ENCODE measurements at regions not wholly inside any gene's neighbourhood (a gene's known extent, or its start where the extent isn't known, plus 50 kb on each side); places are given as distances from the start of the nearest gene placed in this dataset.

- H3K27ac ChIP-seq: no peak overlapping the region
- TF ChIP-seq CTCF (conservative IDR thresholded peaks at IDR 0.05): no peak
- no peak for TF ChIP-seq ZFX (IDR thresholded peaks at IDR 0.05)
Measured at GRCh38 chr1:14031461-14031860, 331.5 kb downstream of the PRDM2 start.

DNA sequence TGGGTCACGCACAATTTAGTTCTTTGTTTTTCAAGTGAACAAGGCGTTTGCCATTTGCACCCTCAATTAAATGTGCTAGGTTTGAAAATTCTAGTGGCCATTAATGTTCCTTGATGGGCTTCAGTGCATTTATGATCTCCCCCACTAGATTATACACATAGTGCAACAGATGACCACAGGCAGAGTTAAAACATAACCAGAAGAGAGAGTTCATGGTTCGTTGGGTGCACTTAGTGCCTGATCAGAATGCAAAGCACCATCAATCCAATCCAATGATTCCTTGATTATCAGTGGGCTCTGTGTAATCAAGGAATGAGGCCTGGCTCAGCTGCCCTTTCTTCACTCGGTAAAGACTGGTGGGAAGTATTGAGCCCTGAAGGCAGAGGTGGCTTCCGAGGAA lies 334.5 kb downstream of the PRDM2 start:
- no peak for TF ChIP-seq ZFX (IDR thresholded peaks at IDR 0.05)
- TF ChIP-seq CTCF (conservative IDR thresholded peaks at IDR 0.05): no peak
- no peak overlapping the region for H3K27ac ChIP-seq

- no peak for TF ChIP-seq ZFX (IDR thresholded peaks at IDR 0.05)
- no peak overlapping the region for H3K27ac ChIP-seq
Measured at GRCh38 chr1:14037101-14037847, 337.3 kb downstream of the PRDM2 start.

DNA sequence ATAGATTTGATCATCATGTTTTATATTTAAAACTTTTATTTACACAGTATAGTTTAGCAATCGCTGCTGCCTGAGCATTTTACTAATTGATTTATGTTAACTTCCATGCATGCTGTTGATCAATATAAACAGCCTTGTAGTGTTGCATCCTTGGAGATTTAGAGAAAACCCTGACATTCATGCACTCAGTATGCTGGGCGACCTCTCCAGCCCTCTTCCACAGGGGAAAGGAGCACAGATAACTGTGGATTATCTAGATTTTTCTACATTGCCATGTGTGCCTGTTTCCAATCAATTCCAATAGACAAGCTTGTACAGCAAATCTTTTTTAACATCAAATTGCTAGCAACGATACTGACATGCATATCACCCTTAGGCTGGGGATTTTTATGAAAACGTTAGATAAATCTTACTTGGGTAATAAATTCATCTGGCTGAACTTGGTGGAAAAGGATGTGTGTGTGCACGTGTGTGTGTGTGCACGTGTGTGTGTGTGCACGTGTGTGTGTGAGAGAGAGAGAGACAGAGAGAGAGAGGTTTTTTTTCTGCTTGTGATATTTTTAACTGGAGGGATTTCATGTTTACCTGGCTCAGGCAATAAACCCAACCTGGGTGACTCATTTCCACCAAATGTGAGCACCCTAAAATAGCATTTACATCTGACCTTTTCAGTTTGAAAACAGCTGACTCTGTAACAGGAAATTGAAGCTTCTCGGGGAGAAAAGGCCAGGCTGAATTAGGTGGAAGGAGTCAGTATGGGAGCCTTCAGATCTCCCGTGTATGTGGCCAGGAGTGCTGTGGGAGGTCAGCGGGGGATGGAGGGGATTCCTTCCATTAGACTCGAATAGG lies 339.8 kb downstream of the PRDM2 start:
- TF ChIP-seq CTCF (conservative IDR thresholded peaks at IDR 0.05) (no peak), ZFX (IDR thresholded peaks at IDR 0.05) (no peak)
- H3K27ac ChIP-seq: no peak overlapping the region

DNA sequence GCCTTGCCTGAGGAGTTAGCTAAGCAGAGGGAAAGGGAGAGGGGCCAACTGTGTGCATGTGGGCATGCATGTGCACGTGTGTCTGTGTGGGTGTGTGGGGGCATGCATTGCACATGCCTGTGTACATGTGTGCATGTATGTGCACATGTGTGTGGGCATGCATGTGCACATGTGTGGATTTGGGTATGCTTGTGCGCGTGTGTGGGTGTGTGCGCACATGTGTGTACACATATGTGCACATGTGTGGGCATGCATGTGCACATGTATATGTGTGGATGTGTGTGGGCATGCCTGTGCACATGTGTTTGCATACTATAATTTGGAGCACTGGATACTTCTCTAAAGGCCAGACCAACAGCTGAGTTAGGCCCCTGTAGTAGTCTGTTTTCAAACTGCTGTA lies 350.0 kb downstream of the PRDM2 start:
- H3K27ac ChIP-seq: no peak overlapping the region
- no peak for TF ChIP-seq ZFX (IDR thresholded peaks at IDR 0.05)
- no peak for TF ChIP-seq CTCF (conservative IDR thresholded peaks at IDR 0.05)

- no peak for TF ChIP-seq ZFX (IDR thresholded peaks at IDR 0.05)
- TF ChIP-seq CTCF (conservative IDR thresholded peaks at IDR 0.05): no peak
- no peak overlapping the region for H3K27ac ChIP-seq
Measured at GRCh38 chr1:14055442-14056223, 355.6 kb downstream of the PRDM2 start.

DNA sequence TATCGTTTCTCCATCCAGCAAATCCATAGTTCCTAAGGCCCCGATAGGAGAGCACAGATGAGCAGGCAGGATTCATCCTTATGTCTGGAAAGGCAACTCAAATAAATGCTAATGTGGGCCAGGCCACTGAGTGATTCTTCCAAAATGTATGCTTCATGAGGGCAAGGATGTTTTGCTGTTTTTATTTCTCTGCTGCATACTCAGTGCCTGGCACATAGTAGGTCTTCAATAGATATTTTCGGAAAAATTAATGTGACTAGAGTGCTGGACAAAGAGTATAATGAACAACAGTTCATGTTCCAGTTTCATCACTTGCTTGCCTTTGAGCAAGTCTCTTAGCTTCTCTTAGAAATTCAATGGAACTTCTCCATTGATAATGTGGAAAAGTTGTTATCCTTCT lies 357.7 kb downstream of the PRDM2 start:
- no peak overlapping the region for H3K27ac ChIP-seq
- TF ChIP-seq CTCF (conservative IDR thresholded peaks at IDR 0.05) (no peak), ZFX (IDR thresholded peaks at IDR 0.05) (no peak)

Data from C4-2B (cell line).